ENCODE measurements at regions not wholly inside any gene's neighbourhood (a gene's known extent, or its start where the extent isn't known, plus 50 kb on each side); places are given as distances from the start of the nearest gene placed in this dataset.

DNA sequence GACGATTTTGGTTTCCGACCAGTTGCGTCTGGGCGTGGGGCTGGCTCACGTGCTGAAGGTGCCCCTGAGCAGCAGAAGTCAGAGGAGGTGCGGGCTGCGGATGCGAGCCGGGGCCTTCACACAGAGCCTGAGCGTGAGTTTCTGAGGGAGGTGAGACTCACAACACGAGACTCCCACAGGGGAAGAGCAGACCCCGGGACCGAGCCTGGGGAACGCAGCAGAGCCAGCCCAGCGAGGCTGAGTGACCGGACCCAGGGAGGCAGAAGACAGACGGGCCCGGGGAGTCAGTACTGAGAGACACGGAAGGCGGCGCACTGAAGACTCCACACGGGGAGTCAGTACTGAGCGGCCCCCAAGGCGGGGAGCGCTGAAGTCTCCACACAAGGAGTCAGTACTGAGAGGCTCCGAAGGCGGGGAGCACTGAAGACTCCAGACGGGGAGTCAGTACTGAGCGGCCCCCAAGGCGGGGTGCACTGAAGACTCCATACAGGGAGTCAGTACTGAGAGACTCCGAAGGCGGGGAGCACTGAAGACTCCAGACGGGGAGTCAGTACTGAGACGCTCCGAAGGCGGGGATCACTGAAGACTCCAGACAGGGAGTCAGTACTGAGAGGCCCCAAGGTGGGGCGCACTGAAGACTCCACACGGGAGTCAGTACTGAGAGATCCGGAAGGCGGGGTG is 77.8 kb downstream of the DLL1 start:
- no peak for DNase-seq

DNA sequence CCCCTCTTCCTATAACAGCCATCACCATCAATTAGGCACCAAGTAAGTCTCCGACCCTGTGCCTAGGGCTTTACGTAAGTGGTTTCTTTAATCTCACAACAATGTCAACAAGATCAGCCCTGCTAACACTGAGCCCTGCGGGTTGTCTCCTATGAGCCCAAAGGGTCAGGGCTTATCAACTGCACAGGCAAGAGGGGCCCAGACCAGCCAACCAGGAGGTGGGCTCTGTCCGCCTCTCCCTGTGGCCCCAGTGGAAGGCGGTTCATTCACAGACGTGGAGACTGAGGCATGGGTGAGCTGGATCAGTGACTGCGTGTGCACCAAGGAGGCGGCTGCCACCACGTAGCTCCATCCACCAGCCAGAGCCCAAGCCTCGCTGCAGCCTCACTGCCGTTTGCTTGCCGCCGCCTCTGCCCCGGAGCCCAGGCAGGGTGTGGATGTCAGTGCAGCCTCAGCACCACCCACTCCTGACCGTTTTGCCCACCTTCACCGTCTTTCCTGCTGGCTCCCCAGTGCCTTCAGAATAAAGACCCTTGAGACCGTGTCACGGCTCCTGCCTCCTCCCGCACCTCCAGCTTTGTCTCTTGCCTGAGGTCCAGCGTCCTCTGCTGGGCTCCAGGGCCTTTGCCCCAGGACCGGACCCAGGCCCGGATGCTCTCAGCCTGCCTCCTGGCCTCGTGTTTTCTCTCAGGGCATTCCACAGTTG is 78.7 kb downstream of the DLL1 start:
- no peak for DNase-seq

DNA sequence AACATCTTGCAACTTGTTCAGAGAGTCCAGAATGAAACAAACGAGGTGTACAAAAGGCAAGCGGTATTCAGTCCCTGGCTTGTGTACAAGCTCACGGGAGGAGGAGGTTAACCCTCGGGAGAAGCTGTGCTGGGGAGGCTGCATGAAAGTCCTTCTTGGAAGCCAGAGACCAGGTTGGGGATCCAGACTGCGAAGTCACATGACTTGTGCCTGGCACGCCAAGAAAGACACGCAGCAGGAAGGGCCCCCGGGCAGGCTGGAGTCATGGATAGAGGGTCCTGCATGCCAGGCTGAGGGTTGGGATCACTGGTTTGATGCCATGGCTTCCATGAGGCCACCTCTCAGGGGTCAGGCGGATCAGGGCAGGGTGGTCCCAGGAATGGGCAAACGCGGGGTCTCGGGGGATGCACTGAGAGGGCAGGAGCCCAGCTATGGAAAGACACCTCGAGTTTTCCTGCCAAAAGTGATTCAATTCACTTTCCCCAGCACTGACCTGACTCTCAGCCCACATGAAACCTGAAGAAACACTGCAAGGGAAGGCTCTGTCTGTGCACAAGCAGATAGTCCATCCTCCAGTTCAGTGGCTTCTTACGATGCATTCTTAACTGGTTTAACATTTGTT is 79.4 kb downstream of the DLL1 start:
- DNase-seq, result no peak

- DNase-seq, result no peak
These were observed 80.1 kb downstream of the DLL1 start for GRCh38 chr6:170210651-170211403.

- no peak for DNase-seq
These were observed 80.9 kb downstream of the DLL1 start for GRCh38 chr6:170210026-170210390.

DNA sequence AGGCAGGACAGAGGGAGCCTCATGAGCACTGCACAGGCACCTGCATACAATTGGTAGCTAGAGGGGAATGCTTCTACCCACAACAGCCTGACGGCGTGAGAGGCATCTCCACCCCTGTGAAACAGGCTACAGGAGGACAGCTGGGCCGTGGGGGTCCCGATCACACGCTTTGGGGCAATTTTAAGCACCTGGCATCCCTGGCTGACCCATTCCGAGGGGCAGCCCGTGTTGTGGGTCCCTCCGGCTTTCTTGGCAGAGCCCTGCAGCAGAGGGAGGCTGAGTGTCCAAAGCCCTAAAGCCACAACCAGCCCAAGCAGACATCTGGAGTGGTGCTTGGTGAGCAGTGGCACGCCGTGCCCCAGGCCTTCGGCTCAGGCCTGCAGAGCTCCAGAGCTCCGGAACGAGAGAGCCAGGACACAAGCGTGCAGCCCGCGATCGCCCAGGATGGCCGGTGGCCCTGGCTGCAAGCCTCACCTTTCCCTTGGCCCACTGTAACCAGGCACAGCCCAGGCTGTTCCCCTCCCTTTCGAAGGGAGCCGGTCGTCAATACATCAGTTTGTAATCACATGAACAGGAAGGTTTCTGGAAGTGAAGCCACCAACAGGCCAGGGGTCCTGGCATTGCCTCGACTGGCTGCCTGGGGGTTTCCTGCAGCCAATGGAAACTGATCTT is 81.4 kb downstream of the DLL1 start:
- no peak for DNase-seq

DNA sequence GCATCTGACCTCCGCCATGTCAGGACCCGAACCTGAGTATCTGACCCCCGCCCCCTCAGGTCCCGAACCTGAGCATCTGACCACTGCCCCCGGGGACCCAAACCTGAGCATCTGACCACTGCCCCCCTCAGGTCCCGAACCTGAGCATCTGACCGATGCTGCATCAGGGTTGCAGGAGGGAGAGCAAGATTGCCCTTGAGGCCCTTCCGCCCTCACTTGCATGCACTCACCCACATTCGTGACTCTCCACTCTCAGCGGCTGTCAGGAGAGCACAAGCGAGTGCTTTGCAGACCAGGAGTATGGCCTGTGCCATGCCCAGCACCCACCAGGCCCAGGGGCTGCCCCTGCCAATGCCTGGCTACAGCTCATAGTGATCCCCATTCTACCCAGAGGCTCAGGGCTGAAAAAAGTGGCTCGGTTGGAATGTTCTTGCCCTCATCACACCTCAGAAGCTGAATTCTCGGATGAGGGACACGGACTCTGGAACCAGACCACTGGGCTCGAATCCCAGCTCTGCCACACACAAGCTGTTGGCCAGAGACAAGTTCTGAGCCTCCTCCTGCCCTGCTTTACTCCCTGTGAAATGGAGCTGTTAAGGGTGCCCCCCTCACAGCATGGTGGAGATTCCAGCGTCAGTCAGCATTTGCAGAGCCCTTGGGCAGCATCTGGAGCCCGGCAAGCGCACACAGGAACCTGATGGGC is 82.1 kb downstream of the DLL1 start:
- DNase-seq, result no peak

DNA sequence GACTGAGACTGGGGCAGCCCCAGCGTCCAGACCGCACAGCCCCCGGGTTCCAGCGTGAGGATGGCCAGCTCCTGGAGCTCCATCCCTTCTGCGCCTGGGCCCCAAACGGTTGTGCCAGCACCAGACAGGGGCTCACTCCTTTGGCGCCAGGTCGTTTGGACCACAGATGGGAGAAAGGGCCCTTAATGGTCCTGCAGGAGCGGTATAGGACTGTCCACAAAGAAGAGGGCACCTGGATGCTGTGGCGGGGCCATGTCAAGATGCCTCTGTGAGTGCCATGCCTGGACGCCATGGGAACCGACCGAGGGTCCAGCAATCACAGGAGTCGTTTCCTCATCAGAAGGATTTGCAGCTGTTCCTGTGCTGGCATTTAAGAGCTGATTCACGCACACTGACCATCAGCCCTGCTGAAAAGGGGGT is 82.7 kb downstream of the DLL1 start:
- no peak for DNase-seq

DNA sequence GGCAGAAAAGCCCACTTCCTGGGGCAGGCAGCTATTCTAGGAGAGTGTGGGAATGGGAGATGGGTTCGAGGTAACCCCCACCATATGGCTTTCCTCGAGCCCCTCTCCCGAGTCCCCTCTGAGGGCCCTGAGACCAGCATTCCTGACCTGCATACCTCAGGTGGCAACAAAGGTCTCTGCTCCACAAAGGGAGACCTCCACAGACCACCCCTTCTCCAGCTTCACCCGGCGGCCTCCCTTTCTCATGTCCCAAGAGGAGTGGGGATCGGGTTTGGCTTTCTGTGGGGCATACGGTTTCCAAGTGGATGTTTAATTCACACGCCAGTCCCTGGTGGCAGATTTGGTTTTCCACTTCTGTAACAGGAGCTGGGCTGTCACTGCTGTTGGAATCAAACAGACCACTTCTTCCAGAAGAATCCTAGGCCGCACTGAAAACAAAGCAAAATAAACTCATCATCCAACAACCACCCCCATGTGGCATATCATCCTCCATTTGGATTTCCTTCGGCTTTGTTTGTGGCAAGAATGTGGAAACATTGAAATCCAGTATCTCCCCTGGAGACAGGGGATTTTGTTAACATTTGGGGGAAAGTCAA is 83.2 kb downstream of the DLL1 start:
- DNase-seq, result no peak

DNA sequence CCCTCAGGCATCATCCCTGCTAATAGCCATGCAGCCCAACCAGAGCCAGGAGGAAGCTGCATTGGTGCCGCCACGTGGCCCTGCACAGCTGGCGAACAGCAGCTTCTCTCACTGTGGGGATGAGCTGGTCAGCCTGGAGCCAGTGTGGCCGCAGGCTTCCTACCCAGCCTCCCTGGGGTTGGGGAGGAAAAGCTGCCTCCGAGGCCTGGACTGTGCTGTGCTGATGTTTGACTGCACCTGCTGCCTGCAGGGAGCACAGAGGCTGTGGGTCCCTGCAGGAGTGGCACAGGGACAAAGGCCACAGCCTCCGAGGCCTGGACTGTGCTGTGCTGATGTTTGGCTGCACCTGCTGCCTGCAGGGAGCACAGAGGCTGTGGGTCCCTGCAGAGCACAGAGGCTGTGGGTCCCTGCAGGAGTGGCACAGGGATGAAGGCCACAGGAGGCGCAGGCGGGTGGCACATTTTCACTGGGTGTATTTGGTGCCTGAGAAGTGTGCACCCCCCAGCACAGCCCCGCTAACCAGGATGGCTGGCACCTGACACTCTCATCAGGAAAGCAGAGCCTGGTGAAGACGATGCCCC is 83.9 kb downstream of the DLL1 start:
- no peak for DNase-seq

DNA sequence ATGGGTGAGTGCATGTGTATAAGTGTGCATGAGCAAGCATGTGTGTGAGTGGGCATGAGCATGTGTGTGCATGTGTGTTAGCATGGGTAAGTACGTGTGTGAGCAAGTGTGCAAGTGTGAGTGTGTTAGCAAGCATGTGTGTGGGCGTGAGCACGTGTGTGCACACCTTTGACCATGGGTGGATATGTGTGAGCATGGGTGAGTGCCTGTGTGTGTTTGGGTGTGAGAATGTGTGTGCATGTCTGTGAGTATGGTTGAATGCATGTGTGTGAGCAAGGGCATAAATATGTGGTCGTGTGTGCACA is 84.6 kb downstream of the DLL1 start:
- no peak for DNase-seq

DNA sequence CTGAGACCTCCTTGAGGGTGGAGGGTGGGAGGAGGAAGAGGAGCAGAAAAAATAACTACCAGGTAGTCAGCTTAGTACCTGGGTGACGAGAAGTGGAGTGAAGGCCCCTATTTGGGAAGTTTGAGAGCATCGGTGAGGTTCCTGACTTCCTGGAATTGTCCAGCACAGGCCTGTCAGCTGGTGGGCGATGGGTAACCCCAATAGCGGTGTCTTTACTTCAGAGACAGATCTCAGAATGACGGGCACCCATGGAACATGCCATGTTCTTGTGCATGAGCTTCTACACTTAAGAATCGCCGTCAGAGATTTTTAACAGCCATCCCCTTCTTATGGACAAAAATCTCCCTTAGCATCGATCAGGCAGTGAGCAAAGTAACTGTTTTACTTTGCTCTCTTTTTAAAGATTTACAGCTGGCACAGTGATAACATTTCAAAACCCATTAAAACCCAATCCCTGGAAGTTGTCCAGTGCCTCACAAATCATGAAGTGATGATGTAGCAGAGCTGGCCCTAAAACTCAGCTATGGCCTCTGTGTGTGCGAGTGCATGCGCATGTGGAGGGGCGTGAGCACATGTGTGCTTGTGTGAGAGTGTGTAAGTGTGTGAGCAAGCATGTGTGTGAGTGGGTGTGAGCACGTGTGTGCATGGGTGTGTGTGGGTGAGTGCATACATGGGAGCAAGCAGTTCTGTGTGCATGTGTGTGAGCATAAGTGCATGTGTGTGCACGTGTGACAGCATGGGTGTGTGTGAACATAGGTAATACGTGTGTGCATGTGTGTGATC is 85.2 kb downstream of the DLL1 start:
- DNase-seq, result no peak

- DNase-seq, result no peak
These were observed 85.8 kb downstream of the DLL1 start for GRCh38 chr6:170205126-170205525.

DNA sequence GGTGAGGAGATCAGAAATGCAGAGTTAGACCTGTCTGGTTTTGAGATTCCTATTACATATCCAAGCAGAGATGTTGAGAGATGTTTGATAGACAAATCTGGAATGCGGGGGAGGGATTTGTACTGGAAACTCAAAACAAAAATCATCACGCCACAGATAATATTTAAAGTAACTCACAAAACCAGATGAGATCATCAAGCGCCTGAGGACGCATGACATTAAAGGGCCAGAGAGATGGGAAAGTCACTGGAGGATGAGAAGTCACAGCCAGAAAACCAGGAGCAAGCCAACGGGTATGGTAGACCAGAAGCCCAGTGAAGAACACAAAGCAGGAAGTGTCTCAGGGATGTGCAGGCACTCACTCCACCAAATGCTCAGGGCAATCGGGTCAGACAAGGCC is 87.7 kb downstream of the DLL1 start:
- no peak for DNase-seq

DNA sequence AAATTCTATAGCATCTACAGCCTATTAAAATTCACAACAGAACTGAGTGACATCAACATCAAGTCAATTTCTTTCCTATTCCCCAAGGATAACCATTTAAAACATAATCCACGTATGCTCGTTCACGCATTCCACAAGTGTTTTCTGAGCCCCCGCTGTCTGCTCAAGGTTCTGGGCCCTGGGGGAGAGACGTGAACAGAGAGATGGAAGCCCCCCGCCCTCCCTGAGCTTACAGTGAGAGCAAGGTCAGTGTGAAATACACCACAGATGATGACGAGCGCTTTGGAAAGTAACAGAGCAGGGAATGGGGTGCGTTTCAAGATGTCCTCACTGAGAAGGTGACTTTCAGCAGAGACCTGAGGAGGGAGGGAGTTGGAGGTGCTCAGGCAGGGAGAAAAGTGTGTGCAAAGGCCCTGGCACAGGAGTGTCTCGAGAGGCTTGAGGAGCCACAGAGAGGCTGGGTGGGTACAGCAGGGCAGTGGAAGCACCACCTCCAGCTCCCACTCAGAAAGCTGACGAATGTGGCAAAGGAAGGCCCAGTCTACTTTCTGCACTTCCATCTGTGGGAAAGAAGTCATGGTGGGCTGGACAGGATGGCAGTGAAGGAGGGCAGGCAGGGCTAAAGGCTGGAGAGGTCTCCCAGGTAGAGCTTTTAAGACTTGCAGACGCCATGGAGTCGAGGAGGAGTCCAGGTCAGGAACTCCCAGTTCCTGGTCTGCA is 88.3 kb downstream of the DLL1 start:
- DNase-seq, result no peak

GRCh38 chr6:170201361-170201760 is 89.5 kb downstream of the DLL1 start:
- DNase-seq, result no peak

- no peak for DNase-seq
These were observed 90.4 kb downstream of the DLL1 start for GRCh38 chr6:170200458-170200891.

DNA sequence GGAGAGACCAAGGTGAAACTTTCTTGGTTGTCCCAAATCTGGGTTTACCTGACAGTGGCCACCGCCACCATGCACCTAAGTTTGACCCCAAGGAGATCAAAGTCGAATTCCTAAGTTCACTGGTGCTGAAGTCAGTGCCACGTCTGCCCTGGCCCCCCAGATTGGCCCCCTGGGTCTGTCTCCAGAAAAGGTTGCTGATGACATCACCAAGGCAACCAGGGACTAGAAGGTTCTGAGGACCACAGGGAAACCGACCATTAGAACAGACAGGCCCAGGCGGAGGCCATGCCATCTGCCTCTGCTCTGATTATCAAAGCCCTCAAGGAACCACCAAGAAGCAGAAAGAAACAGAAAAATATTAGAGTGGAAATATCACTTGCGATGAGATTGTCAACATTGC is 91.2 kb downstream of the DLL1 start:
- no peak for DNase-seq

DNA sequence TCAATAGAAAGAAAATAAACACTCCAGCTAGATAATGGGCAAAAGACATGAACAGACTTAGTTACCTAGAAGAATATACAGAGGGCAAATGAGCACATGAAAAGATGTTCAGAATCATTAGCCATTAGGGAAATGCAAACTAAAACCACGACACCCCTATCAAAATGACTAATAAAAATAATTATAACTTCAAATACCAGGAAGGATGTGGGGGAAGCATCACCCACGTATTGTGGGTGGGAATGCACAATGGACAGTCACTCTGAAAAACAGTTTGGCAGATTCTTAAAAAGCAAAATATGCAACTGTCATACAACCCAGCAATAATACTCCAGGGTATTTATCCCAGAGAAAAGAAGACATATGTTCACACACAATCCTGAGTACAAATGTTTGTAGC is 92.6 kb downstream of the DLL1 start:
- DNase-seq, result no peak

DNA sequence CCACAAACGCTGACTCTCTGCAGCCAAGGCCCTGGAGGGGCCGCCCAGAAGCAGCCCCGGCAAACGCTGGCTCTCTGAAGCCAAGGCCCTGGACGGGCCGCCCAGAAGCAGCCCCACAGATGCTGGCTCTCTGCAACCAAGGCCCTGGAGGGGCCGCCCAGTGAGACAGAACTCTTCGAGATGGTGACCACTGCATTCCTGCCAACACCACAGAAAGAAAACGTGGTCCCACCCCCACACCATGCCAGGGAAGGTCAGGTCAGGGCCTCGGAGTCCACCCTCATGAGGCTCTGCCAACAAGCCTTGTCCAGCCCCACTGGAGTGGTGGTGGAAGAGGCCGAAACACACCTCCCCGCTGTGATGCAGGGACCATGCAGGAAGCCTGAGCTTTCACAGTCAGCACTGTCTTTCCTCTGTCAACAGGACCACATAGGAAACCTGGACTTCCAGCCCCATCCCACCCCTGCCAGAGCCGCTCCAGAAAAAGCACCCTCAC is 97.5 kb downstream of the DLL1 start:
- no peak for DNase-seq

Data from fibroblast of upper back skin (primary cell).